ENCODE measurements at regions not wholly inside any gene's neighbourhood (a gene's known extent, or its start where the extent isn't known, plus 50 kb on each side); places are given as distances from the start of the nearest gene placed in this dataset.

DNA sequence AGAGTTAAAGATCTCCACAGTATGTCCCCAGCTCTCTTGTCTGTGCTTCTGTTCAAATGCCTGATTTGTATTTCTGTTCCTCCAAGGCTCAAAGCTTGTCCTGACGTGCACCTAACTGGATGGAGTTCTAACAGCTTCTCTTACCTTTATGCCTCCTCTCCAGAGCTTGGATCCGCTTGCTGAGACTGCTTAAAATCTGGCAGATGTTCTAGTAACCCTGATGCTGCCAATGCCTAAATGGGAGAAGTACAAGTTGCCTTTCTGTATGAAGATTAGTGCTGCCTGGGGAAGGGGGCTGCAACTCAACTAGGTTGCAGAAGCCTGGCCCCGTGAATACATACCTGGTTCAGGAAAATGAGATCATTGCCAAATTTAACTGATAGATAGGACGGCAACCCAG, 354.5 kb upstream of the KCNMB2 start:
- Histone ChIP-seq H3K9me3 (no peaks in the 10 kb centered on the region), H3K4me1 (ENCODE audit: control insufficient read depth in 1 of 2, insufficient read depth in 1 of 2, low read depth in 1 of 2, low read length in 1 of 2) (no peaks in the 10 kb centered on the region), H3K4me3 (ENCODE audit: low read depth in 1 of 2, low read length in 1 of 2) (no peak overlapping the region), H3K27ac (no peak overlapping the region), H3K36me3 (no peaks in the 10 kb centered on the region), H3K27me3 (no peaks in the 10 kb centered on the region)
- TF ChIP-seq, protein P1, sequence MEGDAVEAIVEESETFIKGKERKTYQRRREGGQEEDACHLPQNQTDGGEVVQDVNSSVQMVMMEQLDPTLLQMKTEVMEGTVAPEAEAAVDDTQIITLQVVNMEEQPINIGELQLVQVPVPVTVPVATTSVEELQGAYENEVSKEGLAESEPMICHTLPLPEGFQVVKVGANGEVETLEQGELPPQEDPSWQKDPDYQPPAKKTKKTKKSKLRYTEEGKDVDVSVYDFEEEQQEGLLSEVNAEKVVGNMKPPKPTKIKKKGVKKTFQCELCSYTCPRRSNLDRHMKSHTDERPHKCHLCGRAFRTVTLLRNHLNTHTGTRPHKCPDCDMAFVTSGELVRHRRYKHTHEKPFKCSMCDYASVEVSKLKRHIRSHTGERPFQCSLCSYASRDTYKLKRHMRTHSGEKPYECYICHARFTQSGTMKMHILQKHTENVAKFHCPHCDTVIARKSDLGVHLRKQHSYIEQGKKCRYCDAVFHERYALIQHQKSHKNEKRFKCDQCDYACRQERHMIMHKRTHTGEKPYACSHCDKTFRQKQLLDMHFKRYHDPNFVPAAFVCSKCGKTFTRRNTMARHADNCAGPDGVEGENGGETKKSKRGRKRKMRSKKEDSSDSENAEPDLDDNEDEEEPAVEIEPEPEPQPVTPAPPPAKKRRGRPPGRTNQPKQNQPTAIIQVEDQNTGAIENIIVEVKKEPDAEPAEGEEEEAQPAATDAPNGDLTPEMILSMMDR (IDR thresholded peaks at IDR 0.05): no peak

DNA sequence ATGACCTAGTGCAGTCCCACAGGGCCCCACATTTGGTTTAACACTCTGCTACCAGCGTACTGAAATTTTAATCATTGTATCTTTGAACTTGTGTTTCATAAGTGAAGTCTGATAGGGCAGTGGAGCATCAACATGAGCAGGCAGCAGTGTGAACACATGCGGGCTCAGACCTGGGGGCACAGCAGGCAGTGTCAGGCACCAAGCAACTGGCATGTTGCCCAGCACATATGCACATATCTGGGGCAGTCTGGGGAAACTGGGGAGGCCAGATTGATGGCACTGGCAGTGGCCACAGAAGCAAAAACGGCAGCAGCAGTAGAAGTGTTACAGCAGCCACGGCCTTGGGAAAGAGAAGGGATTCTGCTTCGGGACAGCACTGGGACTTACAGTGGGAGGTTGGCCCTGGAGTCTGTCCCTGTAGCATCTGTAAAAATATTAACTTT, 353.9 kb upstream of the KCNMB2 start:
- no peaks in the 10 kb centered on the region for H3K4me1 ChIP-seq (ENCODE audit: control insufficient read depth in 1 of 2, insufficient read depth in 1 of 2, low read depth in 1 of 2, low read length in 1 of 2)
- no peaks in the 10 kb centered on the region for H3K36me3 ChIP-seq
- no peak overlapping the region for H3K27ac ChIP-seq
- H3K9me3 ChIP-seq: no peaks in the 10 kb centered on the region
- H3K4me3 ChIP-seq (ENCODE audit: low read depth in 1 of 2, low read length in 1 of 2): no peak overlapping the region
- TF ChIP-seq, protein P1 (IDR thresholded peaks at IDR 0.05): no peak
- H3K27me3 ChIP-seq: no peaks in the 10 kb centered on the region

DNA sequence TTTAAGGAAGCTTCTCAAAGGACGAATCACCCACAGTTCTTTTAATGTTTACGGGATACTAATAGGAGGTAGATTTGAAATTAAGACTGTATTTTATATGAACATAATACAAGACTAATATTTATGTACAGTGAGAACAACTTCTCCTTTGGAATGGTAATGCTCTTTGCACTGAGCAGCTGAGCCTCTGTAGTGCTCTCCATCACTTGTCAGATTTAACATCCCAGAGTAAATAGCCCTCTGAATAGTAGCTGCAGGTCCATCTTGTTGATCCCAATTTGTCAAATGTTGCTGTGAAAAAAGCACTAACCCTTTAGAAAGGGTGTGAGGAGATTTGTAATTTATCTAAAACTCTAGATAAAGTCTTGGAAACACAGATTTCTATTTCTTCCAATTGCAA, 351.4 kb upstream of the KCNMB2 start:
- H3K27me3 ChIP-seq: no peaks in the 10 kb centered on the region
- H3K4me1 ChIP-seq (ENCODE audit: control insufficient read depth in 1 of 2, insufficient read depth in 1 of 2, low read depth in 1 of 2, low read length in 1 of 2): no peaks in the 10 kb centered on the region
- H3K27ac ChIP-seq: no peak overlapping the region
- TF ChIP-seq, protein P1 (IDR thresholded peaks at IDR 0.05): no peak
- H3K9me3 ChIP-seq: no peaks in the 10 kb centered on the region
- H3K36me3 ChIP-seq: no peaks in the 10 kb centered on the region
- H3K4me3 ChIP-seq (ENCODE audit: low read depth in 1 of 2, low read length in 1 of 2): no peak overlapping the region

DNA sequence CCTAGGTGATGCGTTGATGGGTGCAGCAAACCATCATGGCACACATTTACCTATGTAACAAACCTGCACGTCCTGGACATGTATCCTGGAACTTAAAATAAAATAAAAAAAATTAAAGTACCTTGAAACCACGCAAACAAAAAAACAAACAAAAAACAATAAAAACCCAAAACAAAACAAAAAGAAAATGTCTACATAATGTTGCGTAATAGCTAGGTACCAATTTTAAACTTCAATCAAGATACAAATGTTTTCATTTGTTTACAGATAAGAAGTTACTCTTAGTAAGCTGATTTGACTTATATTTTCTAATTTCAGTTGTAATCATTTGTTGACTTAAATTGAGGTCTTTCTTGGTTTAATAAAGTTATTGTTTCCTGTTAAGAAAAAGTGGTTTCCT, 349.6 kb upstream of the KCNMB2 start:
- H3K9me3 ChIP-seq: no peaks in the 10 kb centered on the region
- H3K36me3 ChIP-seq: no peaks in the 10 kb centered on the region
- no peak overlapping the region for H3K27ac ChIP-seq
- H3K27me3 ChIP-seq: no peaks in the 10 kb centered on the region
- H3K4me3 ChIP-seq (ENCODE audit: low read depth in 1 of 2, low read length in 1 of 2): no peak overlapping the region
- H3K4me1 ChIP-seq (ENCODE audit: control insufficient read depth in 1 of 2, insufficient read depth in 1 of 2, low read depth in 1 of 2, low read length in 1 of 2): no peaks in the 10 kb centered on the region
- TF ChIP-seq, protein P1 (IDR thresholded peaks at IDR 0.05): no peak

DNA sequence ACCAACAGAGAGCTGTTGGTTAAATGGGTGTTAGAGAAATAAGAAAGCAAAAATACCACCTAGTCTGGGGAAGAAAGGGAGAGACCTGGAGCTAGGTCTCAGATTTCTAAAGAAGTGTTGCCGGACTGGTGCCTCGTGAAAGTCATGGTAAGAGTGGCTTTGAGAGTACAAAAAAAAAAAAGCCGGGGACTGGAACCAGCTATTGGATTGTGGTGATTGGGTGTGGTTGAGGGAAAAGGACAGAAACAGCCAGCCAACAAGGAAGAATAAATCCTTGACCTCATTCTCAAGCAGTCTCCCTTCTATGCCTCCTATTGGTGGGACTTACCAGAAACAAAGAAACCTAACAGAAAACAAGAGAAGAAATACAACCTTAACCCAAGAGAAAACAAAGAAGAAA, 346.4 kb upstream of the KCNMB2 start:
- no peak overlapping the region for H3K4me3 ChIP-seq (ENCODE audit: low read depth in 1 of 2, low read length in 1 of 2)
- H3K27me3 ChIP-seq: no peaks in the 10 kb centered on the region
- H3K36me3 ChIP-seq: no peaks in the 10 kb centered on the region
- no peak overlapping the region for H3K27ac ChIP-seq
- TF ChIP-seq, protein P1 (IDR thresholded peaks at IDR 0.05): no peak
- H3K4me1 ChIP-seq (ENCODE audit: control insufficient read depth in 1 of 2, insufficient read depth in 1 of 2, low read depth in 1 of 2, low read length in 1 of 2): no peaks in the 10 kb centered on the region
- H3K9me3 ChIP-seq: no peaks in the 10 kb centered on the region

DNA sequence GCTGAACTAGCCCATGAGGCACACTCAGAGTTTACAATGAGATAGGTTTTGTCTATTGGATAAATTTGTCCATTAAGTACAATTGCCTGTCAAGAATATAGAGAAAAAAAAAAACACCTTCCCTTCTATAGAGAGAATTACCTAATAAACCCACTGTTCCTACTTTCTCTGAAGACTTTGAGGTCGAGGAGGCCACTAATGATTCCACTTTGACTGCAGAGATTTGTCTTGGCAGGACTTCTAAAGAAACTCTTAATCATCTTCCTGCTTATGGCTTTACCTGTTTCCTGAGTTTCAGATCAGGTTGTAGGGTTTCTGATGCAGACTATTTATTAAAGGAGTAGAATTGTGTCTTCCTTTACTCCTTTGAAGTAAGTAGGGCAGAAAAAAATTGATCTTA, 342.4 kb upstream of the KCNMB2 start:
- TF ChIP-seq, protein P1 (IDR thresholded peaks at IDR 0.05): no peak
- Histone ChIP-seq H3K36me3 (no peaks in the 10 kb centered on the region), H3K4me3 (ENCODE audit: low read depth in 1 of 2, low read length in 1 of 2) (no peak overlapping the region), H3K4me1 (ENCODE audit: control insufficient read depth in 1 of 2, insufficient read depth in 1 of 2, low read depth in 1 of 2, low read length in 1 of 2) (no peaks in the 10 kb centered on the region), H3K9me3 (no peaks in the 10 kb centered on the region), H3K27me3 (no peaks in the 10 kb centered on the region), H3K27ac (no peak overlapping the region)
